ENCODE measurements at regions not wholly inside any gene's neighbourhood (a gene's known extent, or its start where the extent isn't known, plus 50 kb on each side); places are given as distances from the start of the nearest gene placed in this dataset.

- Histone ChIP-seq H3K56ac (replicated peaks; ENCODE audit: insufficient read length, low read depth, low read length) (no peak overlapping the region), H3K27me3 (replicated peaks in 1 of 4; ENCODE audit: control insufficient read depth in 3 of 4, extremely low read depth in 1 of 4, insufficient read depth in 3 of 4, low read length in 3 of 4) (no peaks in the 10 kb centered on the region; a peak in 3 of 7 replicates), H4K8ac (ENCODE audit: extremely low read depth, insufficient read depth, low read length) (no peak overlapping the region), H2BK120ac (replicated peaks; ENCODE audit: low read depth, low read length) (no peak overlapping the region), H2BK12ac (ENCODE audit: low read depth, low read length) (no peak overlapping the region), H3K9me3 (ENCODE audit: insufficient read depth in 2 of 2, low read depth in 1 of 2, low read length in 1 of 2) (no peaks in the 10 kb centered on the region), H4K5ac (ENCODE audit: insufficient read length, low read depth, low read length) (no peak overlapping the region), H3K14ac (ENCODE audit: insufficient read length) (no peak overlapping the region), H3K79me2 (ENCODE audit: control insufficient read depth in 1 of 2, insufficient read depth in 2 of 2, low read length in 2 of 2) (no peaks in the 10 kb centered on the region), H3K4me3 (ENCODE audit: extremely low read depth in 1 of 4, insufficient read depth in 2 of 4, low read depth in 3 of 4, low read length in 4 of 4) (no peak overlapping the region), H2BK5ac (ENCODE audit: low read depth, low read length) (no peak overlapping the region), H3K23me2 (ENCODE audit: low read depth, low read length) (peaks cover 7% of the 10 kb centered on the region), H2AFZ (ENCODE audit: low read length) (no peak overlapping the region), H3K18ac (ENCODE audit: extremely low read depth, low read length) (no peak overlapping the region), H3K4ac (replicated peaks; ENCODE audit: insufficient read length, low read depth, low read length) (no peak overlapping the region), H3K4me1 (replicated peaks in 1 of 4; ENCODE audit: control insufficient read depth in 3 of 4, insufficient read depth in 4 of 4, low read length in 3 of 4) (peaks cover 0 to 2% (median 0%) of the 10 kb centered on the region in 4 experiments; a peak in 2 of 7 replicates), H3K4me2 (ENCODE audit: insufficient read depth in 1 of 2, low read depth in 2 of 2, low read length in 2 of 2) (no peak overlapping the region), H4K91ac (replicated peaks; ENCODE audit: insufficient read length, low read length) (no peak overlapping the region), H3K36me3 (ENCODE audit: control insufficient read depth in 2 of 4, insufficient read depth in 4 of 4, low read length in 3 of 4) (no peaks in the 10 kb centered on the region), H3K9ac (replicated peaks in 1 of 4; ENCODE audit: extremely low read depth in 1 of 4, low read depth in 3 of 4, low read length in 3 of 4) (no peak overlapping the region), H2AK5ac (ENCODE audit: low read depth, low read length) (no peak overlapping the region), H3K23ac (ENCODE audit: insufficient read length) (no peak overlapping the region), H2BK15ac (ENCODE audit: low read length) (no peak overlapping the region), H3K27ac (ENCODE audit: low read depth, low read length) (no peak overlapping the region), H4K20me1 (replicated peaks in 1 of 2; ENCODE audit: control insufficient read depth in 1 of 2, insufficient read depth in 2 of 2, low read length in 2 of 2) (no peaks in the 10 kb centered on the region), H3K79me1 (ENCODE audit: low read depth, low read length) (no peaks in the 10 kb centered on the region), H2BK20ac (ENCODE audit: low read length) (no peak overlapping the region)
- DNase-seq (ENCODE audit: low read depth in 1 of 2, low spot score in 2 of 2) (no peak), FAIRE-seq (no peak)
- POLR2A ChIA-PET (ENCODE audit: partially characterized antibody) = interaction anchor here (0.7 kb wide), 1 partner anchor 7 kb away, joined by 3 read pairs; no protein-coding TSS in a partner anchor
- CTCF ChIA-PET (ENCODE audit: partially characterized antibody) = no interaction called here
- TF ChIP-seq SP2 (IDR thresholded peaks at IDR 0.05; ENCODE audit: low read length) = no peak
- no peak for TF ChIP-seq HDAC6 (IDR thresholded peaks at IDR 0.05; ENCODE audit: low read depth, low read length)
- TF ChIP-seq E2F6 (IDR thresholded peaks at IDR 0.05) = no peak
- TF ChIP-seq MAFK (IDR thresholded peaks at IDR 0.05; ENCODE audit: low read depth, low read length) = no peak
- TF ChIP-seq SP4 (IDR thresholded peaks at IDR 0.05; ENCODE audit: low read length) = no peak
- no peak for TF ChIP-seq KDM1A (IDR thresholded peaks at IDR 0.05; ENCODE audit: borderline replicate concordance, low read length)
- TF ChIP-seq RNF2 (IDR thresholded peaks at IDR 0.05; ENCODE audit: borderline replicate concordance, low read depth, low read length, missing control alignments, poor library complexity, severe bottlenecking) = no peak
Observed at GRCh38 chr5:123289210-123289609, 134.0 kb downstream of the CEP120 start.
